ENCODE measurements at regions not wholly inside any gene's neighbourhood (a gene's known extent, or its start where the extent isn't known, plus 50 kb on each side); places are given as distances from the start of the nearest gene placed in this dataset.
"Not testable (repeated sequence)": the region's sequence is repeated elsewhere in the genome, so short reads cannot be mapped to it uniquely, and the experiment has no call there.

DNA sequence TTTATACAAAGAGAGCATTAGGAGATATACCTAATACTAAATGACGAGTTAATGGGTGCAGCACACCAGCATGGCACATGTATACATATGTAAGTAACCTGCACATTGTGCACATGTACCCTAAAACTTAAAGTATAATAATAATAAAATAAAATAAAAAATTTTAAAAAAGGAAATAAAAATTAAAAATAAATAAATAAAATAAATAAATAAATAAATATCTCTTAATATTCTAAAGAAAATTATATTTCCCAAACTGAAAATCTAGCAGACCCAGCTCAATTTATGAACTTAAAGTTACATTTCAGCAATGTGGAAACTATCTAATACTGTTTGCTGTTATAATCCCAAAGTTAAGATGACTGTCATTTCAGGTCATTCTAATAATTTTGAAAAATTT lies 319.2 kb upstream of the TFAP2D start:
- H3K36me3 Mint-ChIP-seq; H3K27me3 Mint-ChIP-seq (ENCODE audit: low read depth); DNase-seq (ENCODE audit: low spot score); CTCF ChIA-PET; H3K4me3 Mint-ChIP-seq; H3K27ac Mint-ChIP-seq; POLR2A ChIA-PET; H3K4me1 Mint-ChIP-seq; ATAC-seq; H3K9me3 Mint-ChIP-seq: not testable (repeated sequence)
- TF ChIP-seq HMGA2 (CRISPR knock-in tag; IDR thresholded peaks at IDR 0.05) = peak; percentile 97

DNA sequence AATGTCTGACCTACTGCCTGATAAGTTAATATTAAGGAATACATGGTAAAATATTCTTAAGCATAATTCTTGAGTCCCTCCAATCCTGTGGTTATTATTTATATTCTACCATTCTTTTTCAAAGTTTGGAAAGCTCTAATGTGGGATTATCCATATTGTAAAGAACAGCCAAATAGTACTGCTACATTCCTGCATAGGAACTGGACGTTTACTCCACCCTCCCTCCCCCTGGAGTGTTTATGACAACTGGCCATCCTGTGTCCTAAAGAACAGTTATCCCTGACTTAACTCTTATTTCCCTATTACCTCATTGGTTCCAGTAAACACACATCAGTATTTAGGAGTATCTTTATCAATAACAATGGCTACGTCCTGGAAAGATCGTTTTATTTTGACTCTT lies 308.7 kb upstream of the TFAP2D start:
- no peaks in the 10 kb centered on the region for H3K9me3 Mint-ChIP-seq
- no peak for ATAC-seq

DNA sequence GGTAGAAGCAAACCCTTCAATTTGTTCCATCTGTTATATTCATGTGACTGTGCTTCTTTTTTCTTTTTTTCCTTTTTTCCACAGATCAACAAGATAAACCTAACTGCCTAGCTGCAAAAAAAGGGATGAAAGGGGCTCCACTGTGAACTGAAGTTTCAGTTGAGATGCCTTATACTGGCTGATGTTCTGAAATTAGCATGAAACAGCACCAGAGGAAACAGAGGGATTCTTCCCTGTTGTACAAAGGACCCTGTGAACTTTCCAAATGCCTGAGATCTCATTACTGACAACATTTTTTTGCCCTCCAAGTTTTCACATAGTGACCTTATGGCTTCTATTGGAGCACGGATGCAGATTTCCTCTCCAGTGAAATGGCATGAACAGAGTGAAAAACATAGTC lies 302.7 kb upstream of the TFAP2D start:
- DNase-seq (ENCODE audit: low spot score) (no peak), ATAC-seq (peak; percentile 83)
- Mint-ChIP-seq H3K27me3 (ENCODE audit: low read depth) (no peaks in the 10 kb centered on the region), H3K36me3 (no peaks in the 10 kb centered on the region), H3K4me3 (no peak overlapping the region), H3K4me1 (peaks cover 8% of the 10 kb centered on the region), H3K27ac (peak overlapping the region; percentile 76; the same call in 1 of the 2 replicates), H3K9me3 (no peaks in the 10 kb centered on the region)
- ChIA-PET POLR2A (no interaction called here), CTCF (interaction anchor here (0.8 kb wide), 1 partner anchor 57 kb away, joined by 4 read pairs; no protein-coding TSS in a partner anchor)
- TF ChIP-seq GTF2I (CRISPR knock-in tag; conservative IDR thresholded peaks at IDR 0.05) = no peak
- no peak for TF ChIP-seq RELA (CRISPR knock-in tag; IDR thresholded peaks at IDR 0.05; ENCODE audit: borderline replicate concordance)
- TF ChIP-seq, protein P1, sequence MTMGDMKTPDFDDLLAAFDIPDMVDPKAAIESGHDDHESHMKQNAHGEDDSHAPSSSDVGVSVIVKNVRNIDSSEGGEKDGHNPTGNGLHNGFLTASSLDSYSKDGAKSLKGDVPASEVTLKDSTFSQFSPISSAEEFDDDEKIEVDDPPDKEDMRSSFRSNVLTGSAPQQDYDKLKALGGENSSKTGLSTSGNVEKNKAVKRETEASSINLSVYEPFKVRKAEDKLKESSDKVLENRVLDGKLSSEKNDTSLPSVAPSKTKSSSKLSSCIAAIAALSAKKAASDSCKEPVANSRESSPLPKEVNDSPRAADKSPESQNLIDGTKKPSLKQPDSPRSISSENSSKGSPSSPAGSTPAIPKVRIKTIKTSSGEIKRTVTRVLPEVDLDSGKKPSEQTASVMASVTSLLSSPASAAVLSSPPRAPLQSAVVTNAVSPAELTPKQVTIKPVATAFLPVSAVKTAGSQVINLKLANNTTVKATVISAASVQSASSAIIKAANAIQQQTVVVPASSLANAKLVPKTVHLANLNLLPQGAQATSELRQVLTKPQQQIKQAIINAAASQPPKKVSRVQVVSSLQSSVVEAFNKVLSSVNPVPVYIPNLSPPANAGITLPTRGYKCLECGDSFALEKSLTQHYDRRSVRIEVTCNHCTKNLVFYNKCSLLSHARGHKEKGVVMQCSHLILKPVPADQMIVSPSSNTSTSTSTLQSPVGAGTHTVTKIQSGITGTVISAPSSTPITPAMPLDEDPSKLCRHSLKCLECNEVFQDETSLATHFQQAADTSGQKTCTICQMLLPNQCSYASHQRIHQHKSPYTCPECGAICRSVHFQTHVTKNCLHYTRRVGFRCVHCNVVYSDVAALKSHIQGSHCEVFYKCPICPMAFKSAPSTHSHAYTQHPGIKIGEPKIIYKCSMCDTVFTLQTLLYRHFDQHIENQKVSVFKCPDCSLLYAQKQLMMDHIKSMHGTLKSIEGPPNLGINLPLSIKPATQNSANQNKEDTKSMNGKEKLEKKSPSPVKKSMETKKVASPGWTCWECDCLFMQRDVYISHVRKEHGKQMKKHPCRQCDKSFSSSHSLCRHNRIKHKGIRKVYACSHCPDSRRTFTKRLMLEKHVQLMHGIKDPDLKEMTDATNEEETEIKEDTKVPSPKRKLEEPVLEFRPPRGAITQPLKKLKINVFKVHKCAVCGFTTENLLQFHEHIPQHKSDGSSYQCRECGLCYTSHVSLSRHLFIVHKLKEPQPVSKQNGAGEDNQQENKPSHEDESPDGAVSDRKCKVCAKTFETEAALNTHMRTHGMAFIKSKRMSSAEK (CRISPR knock-in tag; IDR thresholded peaks at IDR 0.05; ENCODE audit: borderline replicate concordance) = no peak
- no peak for TF ChIP-seq ZNF416 (CRISPR knock-in tag; IDR thresholded peaks at IDR 0.05)
- no peak for TF ChIP-seq CREB1 (CRISPR knock-in tag; IDR thresholded peaks at IDR 0.05)
- TF ChIP-seq, protein P2, sequence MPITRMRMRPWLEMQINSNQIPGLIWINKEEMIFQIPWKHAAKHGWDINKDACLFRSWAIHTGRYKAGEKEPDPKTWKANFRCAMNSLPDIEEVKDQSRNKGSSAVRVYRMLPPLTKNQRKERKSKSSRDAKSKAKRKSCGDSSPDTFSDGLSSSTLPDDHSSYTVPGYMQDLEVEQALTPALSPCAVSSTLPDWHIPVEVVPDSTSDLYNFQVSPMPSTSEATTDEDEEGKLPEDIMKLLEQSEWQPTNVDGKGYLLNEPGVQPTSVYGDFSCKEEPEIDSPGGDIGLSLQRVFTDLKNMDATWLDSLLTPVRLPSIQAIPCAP (CRISPR knock-in tag; IDR thresholded peaks at IDR 0.05) = no peak
- TF ChIP-seq NFYB (CRISPR knock-in tag; conservative IDR thresholded peaks at IDR 0.05; ENCODE audit: low read depth) = no peak

More for the DNA sequence above, 308.7 kb upstream of the TFAP2D start:
- TF ChIP-seq FOXP1 (CRISPR knock-in tag; IDR thresholded peaks at IDR 0.05; ENCODE audit: borderline replicate concordance) = no peak
- TF ChIP-seq GTF2I (CRISPR knock-in tag; conservative IDR thresholded peaks at IDR 0.05) = no peak
- no peak for TF ChIP-seq TP53 (CRISPR knock-in tag; IDR thresholded peaks at IDR 0.05)
- TF ChIP-seq ZNF671 (CRISPR knock-in tag; IDR thresholded peaks at IDR 0.05) = no peak
- TF ChIP-seq ETV6 (CRISPR knock-in tag; IDR thresholded peaks at IDR 0.05) = no peak
- no peak for TF ChIP-seq CREM (CRISPR knock-in tag; IDR thresholded peaks at IDR 0.05)
- TF ChIP-seq, protein P3, sequence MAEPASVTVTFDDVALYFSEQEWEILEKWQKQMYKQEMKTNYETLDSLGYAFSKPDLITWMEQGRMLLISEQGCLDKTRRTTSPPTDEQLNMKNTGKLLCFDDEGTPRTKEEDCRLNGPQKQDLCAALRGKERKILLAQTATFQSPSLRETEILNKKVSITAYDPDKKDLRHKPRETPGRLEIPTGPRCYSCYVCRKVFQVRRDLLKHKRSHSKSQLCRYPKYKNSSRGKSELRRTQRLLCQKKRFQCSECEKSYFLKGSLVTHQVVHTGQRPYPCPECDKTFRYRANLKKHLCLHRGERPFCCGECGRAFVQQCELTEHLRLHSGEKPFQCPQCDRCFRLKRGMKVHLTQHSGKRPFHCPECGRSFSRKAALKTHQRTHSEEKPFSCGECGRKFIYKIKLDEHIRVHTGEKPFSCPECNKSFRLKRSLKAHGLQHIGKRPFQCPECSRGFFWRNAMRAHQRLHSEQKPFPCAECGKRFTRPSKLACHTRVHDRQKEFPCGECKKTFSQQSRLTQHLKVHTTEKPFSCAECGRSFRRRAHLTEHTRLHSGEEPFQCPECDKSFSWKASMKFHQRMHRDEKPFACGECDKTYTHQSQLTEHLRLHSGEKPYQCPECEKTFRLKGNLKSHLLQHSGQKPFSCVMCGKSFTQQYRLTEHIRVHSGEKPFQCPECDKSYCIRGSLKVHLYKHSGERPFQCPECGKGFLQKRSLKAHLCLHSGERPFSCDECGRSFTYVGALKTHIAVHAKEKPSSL (CRISPR knock-in tag; conservative IDR thresholded peaks at IDR 0.05) = no peak
- no peak for TF ChIP-seq ZNF219 (CRISPR knock-in tag; IDR thresholded peaks at IDR 0.05; ENCODE audit: borderline replicate concordance)
- TF ChIP-seq, protein P4, sequence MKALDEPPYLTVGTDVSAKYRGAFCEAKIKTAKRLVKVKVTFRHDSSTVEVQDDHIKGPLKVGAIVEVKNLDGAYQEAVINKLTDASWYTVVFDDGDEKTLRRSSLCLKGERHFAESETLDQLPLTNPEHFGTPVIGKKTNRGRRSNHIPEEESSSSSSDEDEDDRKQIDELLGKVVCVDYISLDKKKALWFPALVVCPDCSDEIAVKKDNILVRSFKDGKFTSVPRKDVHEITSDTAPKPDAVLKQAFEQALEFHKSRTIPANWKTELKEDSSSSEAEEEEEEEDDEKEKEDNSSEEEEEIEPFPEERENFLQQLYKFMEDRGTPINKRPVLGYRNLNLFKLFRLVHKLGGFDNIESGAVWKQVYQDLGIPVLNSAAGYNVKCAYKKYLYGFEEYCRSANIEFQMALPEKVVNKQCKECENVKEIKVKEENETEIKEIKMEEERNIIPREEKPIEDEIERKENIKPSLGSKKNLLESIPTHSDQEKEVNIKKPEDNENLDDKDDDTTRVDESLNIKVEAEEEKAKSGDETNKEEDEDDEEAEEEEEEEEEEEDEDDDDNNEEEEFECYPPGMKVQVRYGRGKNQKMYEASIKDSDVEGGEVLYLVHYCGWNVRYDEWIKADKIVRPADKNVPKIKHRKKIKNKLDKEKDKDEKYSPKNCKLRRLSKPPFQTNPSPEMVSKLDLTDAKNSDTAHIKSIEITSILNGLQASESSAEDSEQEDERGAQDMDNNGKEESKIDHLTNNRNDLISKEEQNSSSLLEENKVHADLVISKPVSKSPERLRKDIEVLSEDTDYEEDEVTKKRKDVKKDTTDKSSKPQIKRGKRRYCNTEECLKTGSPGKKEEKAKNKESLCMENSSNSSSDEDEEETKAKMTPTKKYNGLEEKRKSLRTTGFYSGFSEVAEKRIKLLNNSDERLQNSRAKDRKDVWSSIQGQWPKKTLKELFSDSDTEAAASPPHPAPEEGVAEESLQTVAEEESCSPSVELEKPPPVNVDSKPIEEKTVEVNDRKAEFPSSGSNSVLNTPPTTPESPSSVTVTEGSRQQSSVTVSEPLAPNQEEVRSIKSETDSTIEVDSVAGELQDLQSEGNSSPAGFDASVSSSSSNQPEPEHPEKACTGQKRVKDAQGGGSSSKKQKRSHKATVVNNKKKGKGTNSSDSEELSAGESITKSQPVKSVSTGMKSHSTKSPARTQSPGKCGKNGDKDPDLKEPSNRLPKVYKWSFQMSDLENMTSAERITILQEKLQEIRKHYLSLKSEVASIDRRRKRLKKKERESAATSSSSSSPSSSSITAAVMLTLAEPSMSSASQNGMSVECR (CRISPR knock-in tag; IDR thresholded peaks at IDR 0.05; ENCODE audit: borderline replicate concordance) = no peak
- no peak for TF ChIP-seq GABPB1 (CRISPR knock-in tag; IDR thresholded peaks at IDR 0.05)
- TF ChIP-seq SMAD4 (CRISPR knock-in tag; IDR thresholded peaks at IDR 0.05) = no peak
- no peak for TF ChIP-seq NR2C2 (CRISPR knock-in tag; IDR thresholded peaks at IDR 0.05)
- TF ChIP-seq ELF4 (CRISPR knock-in tag; IDR thresholded peaks at IDR 0.05; ENCODE audit: low read depth) = no peak
- TF ChIP-seq, protein P5, sequence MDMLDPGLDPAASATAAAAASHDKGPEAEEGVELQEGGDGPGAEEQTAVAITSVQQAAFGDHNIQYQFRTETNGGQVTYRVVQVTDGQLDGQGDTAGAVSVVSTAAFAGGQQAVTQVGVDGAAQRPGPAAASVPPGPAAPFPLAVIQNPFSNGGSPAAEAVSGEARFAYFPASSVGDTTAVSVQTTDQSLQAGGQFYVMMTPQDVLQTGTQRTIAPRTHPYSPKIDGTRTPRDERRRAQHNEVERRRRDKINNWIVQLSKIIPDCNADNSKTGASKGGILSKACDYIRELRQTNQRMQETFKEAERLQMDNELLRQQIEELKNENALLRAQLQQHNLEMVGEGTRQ (CRISPR knock-in tag; IDR thresholded peaks at IDR 0.05) = no peak
- H3K4me1 Mint-ChIP-seq = no peaks in the 10 kb centered on the region
- H3K27me3 Mint-ChIP-seq (ENCODE audit: low read depth) = no peaks in the 10 kb centered on the region
- H3K27ac Mint-ChIP-seq = no peak overlapping the region
- CTCF ChIA-PET = no interaction called here
- POLR2A ChIA-PET = no interaction called here
- no peaks in the 10 kb centered on the region for H3K36me3 Mint-ChIP-seq
- no peak for DNase-seq (ENCODE audit: low spot score)
- H3K4me3 Mint-ChIP-seq = no peak overlapping the region

All from WTC11 (cell line).